WERI-Rb-1 (cell line): ENCODE measurements at regions not wholly inside any gene's neighbourhood (a gene's known extent, or its start where the extent isn't known, plus 50 kb on each side); places are given as distances from the start of the nearest gene placed in this dataset.

ENCODE experiments used
- DNase-seq: peaks from one replicate; pipeline ENCODE4 v3.0.0-alpha.2; 2020
- H3K27ac ChIP-seq: fragments of 250-450 bp; sonication (Bioruptor Pico); 2 replicates; pipeline ENCODE4 v1.5.1; 2020; ENCODE audit warnings: mild to moderate bottlenecking, moderate library complexity
- H3K27me3 ChIP-seq: fragments of 250-450 bp; sonication (Bioruptor Pico); 2 replicates; pipeline ENCODE4 v1.5.1; 2021; ENCODE audit warnings: mild to moderate bottlenecking, low read depth, moderate library complexity; ENCODE audit not compliant: insufficient read depth, severe bottlenecking
- H3K36me3 ChIP-seq: fragments of 250-450 bp; sonication (Bioruptor Pico); 2 replicates; pipeline ENCODE4 v1.5.1; 2020; ENCODE audit warnings: mild to moderate bottlenecking, moderate library complexity
- H3K4me3 ChIP-seq: 2 replicates; pipeline ENCODE4 v1.5.1; 2011; ENCODE audit warnings: low read depth, mild to moderate bottlenecking, control low read depth, low read length
- H3K9me3 ChIP-seq: fragments of 250-450 bp; sonication (Bioruptor Pico); 2 replicates; pipeline ENCODE4 v1.5.1; 2021; ENCODE audit warnings: mild to moderate bottlenecking, moderate library complexity; ENCODE audit not compliant: severe bottlenecking
- TF ChIP-seq, protein P1 (sequence below): IDR thresholded peaks from 2 replicates; pipeline ENCODE4 v1.5.1; 2011; ENCODE audit warnings: low read depth, mild to moderate bottlenecking, control low read depth, inconsistent platforms, low read length

DNA sequence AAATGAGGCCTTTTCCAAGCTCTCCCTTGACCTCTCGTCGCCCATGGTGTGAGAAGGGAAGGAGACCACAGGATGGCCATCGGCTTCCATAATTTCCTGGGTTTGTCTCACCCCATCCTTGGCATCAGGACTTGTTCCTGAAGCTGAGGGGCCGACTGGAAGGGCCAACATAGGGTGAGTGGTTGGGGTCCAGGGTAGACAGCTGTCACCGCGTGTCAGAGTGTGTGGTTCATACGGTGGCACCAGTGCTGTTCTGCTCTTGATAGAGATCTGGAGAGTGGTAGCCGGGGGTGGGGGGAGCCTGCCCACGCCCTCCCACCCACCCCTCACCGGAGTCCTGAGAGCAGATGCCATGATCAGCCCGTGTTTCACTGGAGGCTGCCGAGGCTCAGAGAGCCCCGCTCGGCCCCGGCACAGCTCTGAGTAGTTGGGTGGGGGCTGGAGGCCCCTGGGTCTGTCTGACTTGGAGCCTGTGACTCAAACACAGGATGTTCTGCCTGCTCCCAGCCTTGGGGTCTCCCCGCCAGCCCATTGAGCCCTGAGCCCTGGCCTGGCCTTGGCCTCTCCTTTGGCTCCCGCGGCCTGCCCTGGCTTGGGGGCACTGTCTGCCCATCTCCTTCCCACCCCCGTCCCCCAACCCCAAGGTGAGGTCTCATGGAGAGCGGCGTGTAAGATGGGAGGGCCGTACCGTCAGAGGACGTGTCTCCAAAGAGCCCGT lies 53.1 kb upstream of the IER5L start:
- TF ChIP-seq, protein P1, sequence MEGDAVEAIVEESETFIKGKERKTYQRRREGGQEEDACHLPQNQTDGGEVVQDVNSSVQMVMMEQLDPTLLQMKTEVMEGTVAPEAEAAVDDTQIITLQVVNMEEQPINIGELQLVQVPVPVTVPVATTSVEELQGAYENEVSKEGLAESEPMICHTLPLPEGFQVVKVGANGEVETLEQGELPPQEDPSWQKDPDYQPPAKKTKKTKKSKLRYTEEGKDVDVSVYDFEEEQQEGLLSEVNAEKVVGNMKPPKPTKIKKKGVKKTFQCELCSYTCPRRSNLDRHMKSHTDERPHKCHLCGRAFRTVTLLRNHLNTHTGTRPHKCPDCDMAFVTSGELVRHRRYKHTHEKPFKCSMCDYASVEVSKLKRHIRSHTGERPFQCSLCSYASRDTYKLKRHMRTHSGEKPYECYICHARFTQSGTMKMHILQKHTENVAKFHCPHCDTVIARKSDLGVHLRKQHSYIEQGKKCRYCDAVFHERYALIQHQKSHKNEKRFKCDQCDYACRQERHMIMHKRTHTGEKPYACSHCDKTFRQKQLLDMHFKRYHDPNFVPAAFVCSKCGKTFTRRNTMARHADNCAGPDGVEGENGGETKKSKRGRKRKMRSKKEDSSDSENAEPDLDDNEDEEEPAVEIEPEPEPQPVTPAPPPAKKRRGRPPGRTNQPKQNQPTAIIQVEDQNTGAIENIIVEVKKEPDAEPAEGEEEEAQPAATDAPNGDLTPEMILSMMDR, result no peak
- no peak for DNase-seq
- no peak overlapping the region for H3K27ac ChIP-seq

DNA sequence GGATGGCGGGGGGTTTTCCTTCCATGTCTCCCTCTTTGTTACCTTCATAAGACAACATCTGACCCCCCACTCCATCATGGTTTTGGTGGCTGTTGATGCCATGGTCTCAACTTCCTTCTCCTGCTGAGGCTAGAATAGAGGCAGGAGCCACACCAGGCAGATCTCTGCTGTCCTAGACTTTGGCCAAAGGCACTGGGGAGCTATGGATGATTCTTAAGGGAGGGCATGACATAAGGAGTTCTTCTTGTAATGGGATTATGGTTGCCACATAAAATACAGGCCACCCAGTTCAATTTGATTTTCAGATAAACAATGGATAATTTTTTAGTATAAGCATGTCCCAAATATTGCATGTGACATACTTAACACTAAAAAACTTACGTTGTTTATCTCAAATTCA lies 52.2 kb upstream of the IER5L start:
- Histone ChIP-seq H3K27ac (no peak overlapping the region), H3K36me3 (no peaks in the 10 kb centered on the region), H3K4me3 (no peak overlapping the region), H3K9me3 (no peaks in the 10 kb centered on the region), H3K27me3 (no peaks in the 10 kb centered on the region)
- TF ChIP-seq, protein P1, result no peak
- DNase-seq, result no peak

More for the DNA sequence above, 53.1 kb upstream of the IER5L start:
- Histone ChIP-seq H3K27me3 (no peaks in the 10 kb centered on the region), H3K4me3 (no peak overlapping the region), H3K9me3 (no peaks in the 10 kb centered on the region), H3K36me3 (no peaks in the 10 kb centered on the region)
